Stimulated activated CD8-positive, alpha-beta memory T cell treated with anti-CD3 and anti-CD28 coated beads, Interleukin-7, amount 100 ng/mL, for 24 hours (primary cell): ENCODE measurements at regions not wholly inside any gene's neighbourhood (a gene's known extent, or its start where the extent isn't known, plus 50 kb on each side); places are given as distances from the start of the nearest gene placed in this dataset.
"Not testable (repeated sequence)": the region's sequence is repeated elsewhere in the genome, so short reads cannot be mapped to it uniquely, and the experiment has no call there.

Experiments used
- DNase-seq: peaks from one replicate; pipeline ENCODE4 v3.0.0-alpha.2; 2020; ENCODE audit warnings: low read depth

GRCh38 chrX:46165866-46166265, 379.4 kb downstream of the ZNF674 start:
- no peak for DNase-seq

GRCh38 chrX:46165411-46165810, 379.8 kb downstream of the ZNF674 start:
- no peak for DNase-seq

GRCh38 chrX:46152756-46153155, 392.5 kb downstream of the ZNF674 start:
- DNase-seq = no peak

DNA sequence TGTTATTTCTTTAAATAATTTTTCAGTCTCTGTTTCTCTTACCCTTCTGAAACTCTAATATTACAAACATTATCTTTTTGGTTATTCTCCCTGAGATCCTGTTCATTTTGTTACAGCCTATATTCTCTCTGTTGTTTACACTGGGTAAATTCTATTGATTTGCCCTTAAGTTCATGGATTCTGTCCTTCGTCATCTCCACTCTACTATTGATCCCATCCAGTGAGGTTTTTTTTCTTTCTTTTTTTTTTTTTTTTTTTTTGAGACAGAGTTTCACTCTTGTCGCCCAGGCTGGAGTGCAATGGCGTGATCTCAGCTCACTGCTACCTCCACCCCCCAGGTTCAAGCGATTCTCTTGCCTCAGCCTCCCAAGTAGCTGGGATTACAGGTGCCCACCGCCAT, 393.9 kb downstream of the ZNF674 start:
- DNase-seq = not testable (repeated sequence)

DNA sequence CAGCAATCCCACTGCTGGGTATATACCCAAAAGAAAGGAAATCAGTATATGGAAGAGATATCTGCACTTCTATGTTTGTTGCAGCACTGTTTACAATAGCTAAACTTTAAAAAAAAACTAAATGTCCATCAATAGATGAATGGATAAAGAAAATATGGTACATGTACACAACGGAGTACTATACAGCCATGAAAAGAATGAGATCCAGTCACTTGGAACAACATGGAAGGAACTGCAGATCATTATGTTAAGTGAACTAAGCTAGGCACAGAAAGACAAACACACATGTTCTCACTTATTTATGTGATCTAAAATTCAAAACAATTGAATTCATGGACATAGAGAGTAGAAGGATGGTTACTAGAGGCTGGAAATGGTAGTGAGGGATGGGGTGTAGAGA, 400.7 kb downstream of the ZNF674 start:
- no peak for DNase-seq

DNA sequence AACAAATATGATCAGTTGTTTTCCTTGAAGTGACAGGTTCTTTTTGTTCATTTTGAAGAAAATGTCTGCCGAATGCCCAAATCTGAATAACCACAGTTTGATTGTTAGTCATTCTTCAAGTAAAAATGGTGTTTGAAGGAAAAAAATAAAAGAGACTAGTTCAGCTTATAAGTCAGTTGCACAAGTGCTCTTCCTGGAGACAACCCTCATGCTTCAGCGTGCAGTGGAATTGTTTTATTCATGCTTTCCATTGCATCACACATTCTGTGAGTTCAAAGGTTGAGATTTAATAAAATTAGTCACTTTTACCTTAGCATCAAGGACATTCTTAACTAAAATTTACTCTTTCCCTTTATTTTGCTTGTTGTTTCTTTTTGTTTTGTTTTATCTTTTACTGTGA, 404.9 kb downstream of the ZNF674 start:
- DNase-seq = no peak

DNA sequence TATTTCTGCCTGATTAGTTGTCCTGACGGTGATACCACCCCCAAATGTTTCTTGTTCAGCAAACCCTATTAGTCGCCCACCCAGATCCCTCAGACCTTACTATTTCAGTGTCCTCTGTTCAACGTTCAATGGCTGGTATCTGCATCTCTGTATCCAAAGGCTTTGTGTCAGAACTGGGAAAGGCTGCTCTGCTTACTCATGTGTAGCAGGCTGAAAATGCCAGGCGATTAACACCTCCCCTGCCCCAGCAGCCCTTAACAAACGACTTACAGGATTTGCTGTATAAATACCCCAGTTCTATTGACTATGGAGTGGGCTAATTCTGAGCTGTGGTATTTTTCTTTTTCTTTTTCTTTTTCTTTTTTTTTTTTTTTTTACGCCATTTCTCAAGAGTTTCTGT, 415.0 kb downstream of the ZNF674 start:
- DNase-seq = no peak

- no peak for DNase-seq
These were observed 420.1 kb downstream of the ZNF674 start for GRCh38 chrX:46125111-46125510.

GRCh38 chrX:46117234-46117633, 428.0 kb downstream of the ZNF674 start:
- DNase-seq = no peak

DNA sequence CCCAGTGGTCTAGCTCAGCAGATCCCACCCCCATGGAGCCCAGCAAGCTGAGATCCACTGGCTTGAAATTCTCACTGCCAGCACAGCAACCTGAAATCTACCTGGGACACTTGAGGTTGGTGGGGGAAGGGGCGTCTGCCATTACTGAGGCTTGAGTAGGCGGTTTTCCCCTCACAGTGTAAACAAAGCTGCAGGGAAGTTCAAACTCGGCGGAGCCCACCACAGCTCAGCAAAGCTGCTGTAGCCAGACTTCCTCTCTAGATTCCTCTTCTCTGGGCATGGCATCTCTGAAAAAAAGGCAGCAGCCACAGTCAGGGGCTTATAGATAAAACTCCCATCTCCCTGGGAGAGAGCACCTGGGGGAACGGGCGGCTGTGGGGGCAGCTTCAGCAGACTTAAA, 457.9 kb downstream of the ZNF674 start:
- not testable (repeated sequence) for DNase-seq

DNA sequence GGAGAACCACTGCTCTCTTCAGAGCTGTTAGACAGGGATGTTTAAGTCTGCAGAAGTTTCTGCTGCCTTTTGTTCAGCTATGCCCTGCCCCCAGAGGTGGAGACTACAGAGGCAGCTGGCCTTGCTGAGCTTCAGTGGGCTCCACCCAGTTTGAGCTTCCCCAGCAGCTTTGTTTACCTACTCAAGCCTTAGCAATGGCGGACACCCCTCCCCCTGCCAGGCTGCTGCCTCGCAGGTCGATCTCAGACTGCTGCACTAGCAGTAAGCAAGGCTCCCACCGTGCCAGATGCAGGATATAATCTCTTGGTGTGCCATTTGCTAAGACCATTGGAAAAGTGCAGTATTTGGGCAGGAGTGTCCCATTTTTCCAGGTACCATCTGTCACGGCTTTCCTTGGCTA, 465.1 kb downstream of the ZNF674 start:
- not testable (repeated sequence) for DNase-seq

GRCh38 chrX:46072791-46073190, 472.4 kb downstream of the ZNF674 start:
- no peak for DNase-seq

GRCh38 chrX:46072372-46072771, 472.8 kb downstream of the ZNF674 start:
- no peak for DNase-seq

DNA sequence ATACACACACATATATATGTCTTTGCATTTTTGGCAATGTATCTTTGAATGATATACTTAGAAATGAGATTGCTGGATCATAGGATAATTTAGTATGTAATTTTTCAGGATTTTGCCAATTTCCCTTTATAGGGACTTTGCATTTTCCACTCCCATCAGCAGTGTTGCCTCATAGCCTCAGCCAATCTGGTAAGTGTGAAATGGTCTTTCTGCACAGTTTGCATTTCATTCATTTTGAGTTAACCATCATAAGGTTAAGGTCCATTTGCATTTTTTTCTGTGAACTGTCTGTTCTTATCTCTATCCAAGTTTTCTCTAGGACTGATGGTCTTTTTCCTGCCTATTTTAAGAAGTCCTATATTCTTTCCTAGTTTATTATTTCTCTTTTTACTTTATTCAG, 474.8 kb downstream of the ZNF674 start:
- no peak for DNase-seq

- DNase-seq = no peak
These were observed 485.9 kb downstream of the ZNF674 start for GRCh38 chrX:46059316-46059715.

DNA sequence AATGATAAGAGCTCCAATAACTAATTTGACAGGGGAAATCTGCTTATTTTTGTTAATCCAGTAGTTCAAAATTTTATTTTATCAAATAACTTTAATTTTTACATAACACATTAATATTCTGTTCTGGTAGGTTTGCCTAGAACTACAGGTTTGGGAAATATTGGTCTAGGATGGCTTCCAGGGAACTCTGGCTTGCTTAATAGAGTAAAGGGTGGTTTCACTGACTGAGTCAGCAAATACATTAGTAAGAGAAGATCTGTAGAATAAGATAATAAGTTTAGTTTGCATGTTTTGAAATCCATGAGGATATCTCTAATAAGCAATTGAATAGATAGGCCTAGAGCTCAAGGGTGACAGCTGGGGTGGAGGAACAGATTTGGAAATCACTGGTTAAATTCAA, 500.7 kb downstream of the ZNF674 start:
- DNase-seq = no peak

- no peak for DNase-seq
These were observed 505.2 kb downstream of the ZNF674 start for GRCh38 chrX:46040001-46040400.

DNA sequence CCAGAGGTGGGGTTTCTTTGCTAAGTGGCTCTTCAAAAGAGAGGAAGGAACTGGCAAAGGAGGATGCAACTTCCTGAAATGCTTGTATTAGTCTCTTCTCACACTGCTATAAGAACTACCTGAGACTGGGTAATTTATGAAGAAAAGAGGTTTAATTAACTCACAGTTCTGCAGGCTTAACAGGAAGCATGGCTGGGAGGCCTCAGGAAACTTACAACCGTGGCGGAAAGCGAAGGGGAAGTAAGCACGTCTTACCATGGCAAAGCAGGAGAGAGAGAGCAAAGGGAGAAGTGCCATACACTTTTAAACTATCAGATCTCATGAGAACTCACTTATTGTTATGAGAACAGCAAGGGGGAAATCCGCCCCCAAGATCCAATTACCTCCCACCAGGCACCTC, 505.7 kb downstream of the ZNF674 start:
- no peak for DNase-seq

GRCh38 chrX:46036508-46036907, 508.7 kb downstream of the ZNF674 start:
- no peak for DNase-seq

- DNase-seq = no peak
These were observed 510.4 kb downstream of the ZNF674 start for GRCh38 chrX:46034868-46035267.

DNA sequence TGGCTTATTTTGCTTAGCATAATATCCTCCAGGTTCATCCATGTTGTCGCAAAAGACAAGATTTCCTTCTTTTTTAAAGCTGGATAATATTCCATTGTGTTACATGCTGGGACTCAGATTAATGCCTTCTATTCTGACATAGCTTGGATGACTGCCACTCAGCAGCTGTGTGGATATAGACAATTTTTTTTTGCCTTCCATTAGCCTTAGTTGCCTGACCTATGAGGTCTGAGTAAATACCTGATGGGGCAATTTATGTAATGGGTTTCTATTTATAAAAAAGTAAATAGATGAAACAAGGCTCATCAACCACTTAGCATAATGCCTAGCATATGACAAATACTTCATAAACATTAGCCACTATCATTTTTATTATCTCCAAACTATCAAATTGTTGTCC, 515.4 kb downstream of the ZNF674 start:
- DNase-seq = no peak

GRCh38 chrX:46016296-46016695, 528.9 kb downstream of the ZNF674 start:
- no peak for DNase-seq

DNA sequence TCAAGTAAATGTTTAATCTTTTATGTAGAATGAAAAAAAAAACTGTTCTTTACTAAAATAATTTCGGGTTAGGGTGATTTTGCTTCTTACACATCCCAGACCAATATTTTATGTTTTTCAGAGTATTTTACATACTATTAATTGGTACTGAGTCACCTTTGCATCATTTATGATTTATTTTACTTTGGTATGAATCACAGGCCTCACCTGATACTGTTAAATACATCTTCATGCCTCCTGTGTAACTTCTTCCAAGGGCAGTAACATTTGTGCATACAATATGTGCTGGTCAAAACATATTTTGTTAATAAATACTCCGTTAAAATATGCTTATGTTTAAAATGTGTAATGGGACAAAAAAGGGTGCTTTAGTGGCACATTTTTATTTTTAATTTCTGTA, 529.6 kb downstream of the ZNF674 start:
- DNase-seq = no peak

DNA sequence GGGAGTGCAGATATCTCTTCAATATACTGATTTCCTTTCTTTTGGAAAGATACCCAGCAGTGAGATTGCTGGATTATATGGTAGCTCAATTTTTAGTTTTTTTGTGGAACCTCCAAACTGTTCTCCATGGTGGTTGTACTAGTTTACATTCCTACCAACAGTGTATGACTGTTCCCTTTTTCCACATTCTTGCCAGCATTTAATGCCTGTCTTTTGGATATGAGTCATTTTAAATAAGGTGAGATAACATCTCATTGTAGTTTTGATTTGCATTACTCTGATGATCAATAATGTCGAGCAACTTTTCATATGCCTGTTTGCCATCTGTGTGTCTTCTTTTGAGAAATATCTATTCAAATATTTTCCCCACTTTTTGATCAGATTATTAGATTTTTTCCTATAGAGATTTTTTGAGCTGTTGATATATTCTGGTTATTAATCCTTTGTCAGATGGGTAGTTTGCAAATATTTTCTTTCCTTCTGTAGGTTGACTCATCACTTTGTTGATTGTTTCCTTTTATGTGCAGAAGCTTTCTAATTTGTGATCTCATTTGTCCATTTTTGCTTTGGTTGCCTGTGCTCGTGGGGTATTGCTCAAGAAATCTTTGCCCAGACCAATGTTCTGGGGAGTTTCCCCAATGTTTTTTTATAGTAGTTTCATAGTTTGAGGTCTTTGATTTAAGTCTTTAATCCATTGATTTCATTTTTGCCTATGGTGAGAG, 552.7 kb downstream of the ZNF674 start:
- DNase-seq = no peak

GRCh38 chrX:45986971-45987370, 558.2 kb downstream of the ZNF674 start:
- no peak for DNase-seq
